ENCODE measurements at regions not wholly inside any gene's neighbourhood (a gene's known extent, or its start where the extent isn't known, plus 50 kb on each side); places are given as distances from the start of the nearest gene placed in this dataset.

GRCh38 chr7:25933921-25934320 is 218.1 kb upstream of the NFE2L3 start:
- TF ChIP-seq POLR2A (IDR thresholded peaks at IDR 0.05) (no peak), POLR2AphosphoS5 (IDR thresholded peaks at IDR 0.05) (no peak), EP300 (IDR thresholded peaks at IDR 0.05) (no peak)
- TF ChIP-seq, protein P1, sequence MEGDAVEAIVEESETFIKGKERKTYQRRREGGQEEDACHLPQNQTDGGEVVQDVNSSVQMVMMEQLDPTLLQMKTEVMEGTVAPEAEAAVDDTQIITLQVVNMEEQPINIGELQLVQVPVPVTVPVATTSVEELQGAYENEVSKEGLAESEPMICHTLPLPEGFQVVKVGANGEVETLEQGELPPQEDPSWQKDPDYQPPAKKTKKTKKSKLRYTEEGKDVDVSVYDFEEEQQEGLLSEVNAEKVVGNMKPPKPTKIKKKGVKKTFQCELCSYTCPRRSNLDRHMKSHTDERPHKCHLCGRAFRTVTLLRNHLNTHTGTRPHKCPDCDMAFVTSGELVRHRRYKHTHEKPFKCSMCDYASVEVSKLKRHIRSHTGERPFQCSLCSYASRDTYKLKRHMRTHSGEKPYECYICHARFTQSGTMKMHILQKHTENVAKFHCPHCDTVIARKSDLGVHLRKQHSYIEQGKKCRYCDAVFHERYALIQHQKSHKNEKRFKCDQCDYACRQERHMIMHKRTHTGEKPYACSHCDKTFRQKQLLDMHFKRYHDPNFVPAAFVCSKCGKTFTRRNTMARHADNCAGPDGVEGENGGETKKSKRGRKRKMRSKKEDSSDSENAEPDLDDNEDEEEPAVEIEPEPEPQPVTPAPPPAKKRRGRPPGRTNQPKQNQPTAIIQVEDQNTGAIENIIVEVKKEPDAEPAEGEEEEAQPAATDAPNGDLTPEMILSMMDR (IDR thresholded peaks at IDR 0.05): no peak

All from sigmoid colon (tissue), 4 donors.